ENCODE measurements at regions not wholly inside any gene's neighbourhood (a gene's known extent, or its start where the extent isn't known, plus 50 kb on each side); places are given as distances from the start of the nearest gene placed in this dataset.

GRCh38 chr12:13570005-13570694 is 373.6 kb downstream of the EMP1 start:
- TF ChIP-seq CTBP1 (IDR thresholded peaks at IDR 0.05; ENCODE audit: borderline replicate concordance), result no peak
- TF ChIP-seq NFRKB (IDR thresholded peaks at IDR 0.05), result no peak
- no peak for DNase-seq (ENCODE audit: extremely low spot score)
- POLR2A ChIA-PET, result no interaction called here
- CTCF ChIA-PET, result no interaction called here

- TF ChIP-seq FOXA1 (IDR thresholded peaks at IDR 0.05) (no peak), SUZ12 (IDR thresholded peaks at IDR 0.05) (no peak), TARDBP (IDR thresholded peaks at IDR 0.05) (no peak), NFRKB (IDR thresholded peaks at IDR 0.05) (no peak), ARNT (IDR thresholded peaks at IDR 0.05) (no peak), FOXK2 (IDR thresholded peaks at IDR 0.05) (no peak), FOXM1 (IDR thresholded peaks at IDR 0.05; ENCODE audit: borderline replicate concordance) (no peak), CTBP1 (IDR thresholded peaks at IDR 0.05; ENCODE audit: borderline replicate concordance) (no peak), BHLHE40 (IDR thresholded peaks at IDR 0.05; ENCODE audit: borderline replicate concordance) (no peak), HDGF (IDR thresholded peaks at IDR 0.05; ENCODE audit: borderline replicate concordance) (no peak), PKNOX1 (IDR thresholded peaks at IDR 0.05) (no peak), LEF1 (IDR thresholded peaks at IDR 0.05; ENCODE audit: borderline replicate concordance) (no peak), SP1 (IDR thresholded peaks at IDR 0.05) (no peak), L3MBTL2 (conservative IDR thresholded peaks at IDR 0.05) (no peak), ZNF384 (IDR thresholded peaks at IDR 0.05) (no peak), ELF4 (IDR thresholded peaks at IDR 0.05) (no peak)
- no peak for DNase-seq (ENCODE audit: extremely low spot score)
- POLR2A ChIA-PET, result no interaction called here
- CTCF ChIA-PET, result interaction anchor here (0.6 kb wide), 1 partner anchor 17 kb away, joined by 4 read pairs; no protein-coding TSS in a partner anchor
Observed at GRCh38 chr12:13566292-13566691, 369.8 kb downstream of the EMP1 start.

GRCh38 chr12:13564266-13564810 is 367.8 kb downstream of the EMP1 start:
- POLR2A ChIA-PET, result no interaction called here

GRCh38 chr12:13563743-13564125 is 367.2 kb downstream of the EMP1 start:
- no peak for DNase-seq (ENCODE audit: extremely low spot score)
- ChIA-PET POLR2A (no interaction called here), CTCF (no interaction called here)
- TF ChIP-seq ELF4 (IDR thresholded peaks at IDR 0.05) (no peak), SP1 (IDR thresholded peaks at IDR 0.05) (no peak), FOXK2 (IDR thresholded peaks at IDR 0.05) (no peak), HDGF (IDR thresholded peaks at IDR 0.05; ENCODE audit: borderline replicate concordance) (no peak), L3MBTL2 (conservative IDR thresholded peaks at IDR 0.05) (no peak), PKNOX1 (IDR thresholded peaks at IDR 0.05) (no peak), LEF1 (IDR thresholded peaks at IDR 0.05; ENCODE audit: borderline replicate concordance) (no peak), ARNT (IDR thresholded peaks at IDR 0.05) (no peak), FOXM1 (IDR thresholded peaks at IDR 0.05; ENCODE audit: borderline replicate concordance) (no peak), BHLHE40 (IDR thresholded peaks at IDR 0.05; ENCODE audit: borderline replicate concordance) (no peak), CTBP1 (IDR thresholded peaks at IDR 0.05; ENCODE audit: borderline replicate concordance) (no peak), FOXA1 (IDR thresholded peaks at IDR 0.05) (no peak), NFRKB (IDR thresholded peaks at IDR 0.05) (no peak), ZNF384 (IDR thresholded peaks at IDR 0.05) (no peak), TARDBP (IDR thresholded peaks at IDR 0.05) (no peak), SUZ12 (IDR thresholded peaks at IDR 0.05) (no peak)

More at GRCh38 chr12:13564266-13564810, 367.8 kb downstream of the EMP1 start:
- CTCF ChIA-PET, result no interaction called here
- no peak for DNase-seq (ENCODE audit: extremely low spot score)
- TF ChIP-seq PKNOX1 (IDR thresholded peaks at IDR 0.05), result no peak
- TF ChIP-seq HDGF (IDR thresholded peaks at IDR 0.05; ENCODE audit: borderline replicate concordance), result no peak
- no peak for TF ChIP-seq NFRKB (IDR thresholded peaks at IDR 0.05)
- TF ChIP-seq SUZ12 (IDR thresholded peaks at IDR 0.05), result no peak
- TF ChIP-seq FOXM1 (IDR thresholded peaks at IDR 0.05; ENCODE audit: borderline replicate concordance), result no peak
- no peak for TF ChIP-seq LEF1 (IDR thresholded peaks at IDR 0.05; ENCODE audit: borderline replicate concordance)
- no peak for TF ChIP-seq L3MBTL2 (conservative IDR thresholded peaks at IDR 0.05)
- TF ChIP-seq FOXK2 (IDR thresholded peaks at IDR 0.05), result no peak
- no peak for TF ChIP-seq ARNT (IDR thresholded peaks at IDR 0.05)
- TF ChIP-seq ELF4 (IDR thresholded peaks at IDR 0.05), result no peak
- TF ChIP-seq ZNF384 (IDR thresholded peaks at IDR 0.05), result no peak
- no peak for TF ChIP-seq CTBP1 (IDR thresholded peaks at IDR 0.05; ENCODE audit: borderline replicate concordance)
- no peak for TF ChIP-seq BHLHE40 (IDR thresholded peaks at IDR 0.05; ENCODE audit: borderline replicate concordance)
- TF ChIP-seq TARDBP (IDR thresholded peaks at IDR 0.05), result no peak
- no peak for TF ChIP-seq SP1 (IDR thresholded peaks at IDR 0.05)
- no peak for TF ChIP-seq FOXA1 (IDR thresholded peaks at IDR 0.05)

GRCh38 chr12:13562915-13563742 is 366.6 kb downstream of the EMP1 start:
- TF ChIP-seq CTBP1 (IDR thresholded peaks at IDR 0.05; ENCODE audit: borderline replicate concordance), result no peak
- DNase-seq (ENCODE audit: extremely low spot score), result no peak
- ChIA-PET POLR2A (no interaction called here), CTCF (no interaction called here)

- POLR2A ChIA-PET, result no interaction called here
- CTCF ChIA-PET, result no interaction called here
- TF ChIP-seq SP1 (IDR thresholded peaks at IDR 0.05) (no peak), FOXM1 (IDR thresholded peaks at IDR 0.05; ENCODE audit: borderline replicate concordance) (no peak)
- DNase-seq (ENCODE audit: extremely low spot score), result no peak
Observed at GRCh38 chr12:13561923-13562322, 365.4 kb downstream of the EMP1 start.

Measured in HEK293T (cell line).